ENCODE measurements at regions not wholly inside any gene's neighbourhood (a gene's known extent, or its start where the extent isn't known, plus 50 kb on each side); places are given as distances from the start of the nearest gene placed in this dataset.

- no peak for TF ChIP-seq CTCF (IDR thresholded peaks at IDR 0.05)
- DNase-seq (ENCODE audit: low spot score): no peak
- no peaks in the 10 kb centered on the region for H3K36me3 Mint-ChIP-seq (ENCODE audit: low read depth)
- H3K4me3 Mint-ChIP-seq (ENCODE audit: unreplicated experiment): no peak overlapping the region
- peaks cover 25% of the 10 kb centered on the region for H3K4me1 Mint-ChIP-seq (ENCODE audit: low read depth)
- H3K27ac Mint-ChIP-seq (ENCODE audit: unreplicated experiment): no peak overlapping the region
- peaks cover 3% of the 10 kb centered on the region for H3K9me3 Mint-ChIP-seq (ENCODE audit: low read depth)
- no peaks in the 10 kb centered on the region for H3K27me3 Mint-ChIP-seq (ENCODE audit: low read depth)
These were observed 54.6 kb upstream of the KIF5B start for GRCh38 chr10:32110790-32111189.

GRCh38 chr10:32109603-32110002 is 53.4 kb upstream of the KIF5B start:
- H3K27ac Mint-ChIP-seq (ENCODE audit: unreplicated experiment): no peak overlapping the region
- H3K27me3 Mint-ChIP-seq (ENCODE audit: low read depth): no peaks in the 10 kb centered on the region
- no peaks in the 10 kb centered on the region for H3K36me3 Mint-ChIP-seq (ENCODE audit: low read depth)
- no peak overlapping the region for H3K4me3 Mint-ChIP-seq (ENCODE audit: unreplicated experiment)
- peaks cover 26% of the 10 kb centered on the region for H3K4me1 Mint-ChIP-seq (ENCODE audit: low read depth)
- H3K9me3 Mint-ChIP-seq (ENCODE audit: low read depth): peaks cover 3% of the 10 kb centered on the region
- no peak for DNase-seq (ENCODE audit: low spot score)
- TF ChIP-seq CTCF (IDR thresholded peaks at IDR 0.05): no peak

Data from chondrocyte (in vitro differentiated cells).